GM18951 (cell line): ENCODE measurements at regions not wholly inside any gene's neighbourhood (a gene's known extent, or its start where the extent isn't known, plus 50 kb on each side); places are given as distances from the start of the nearest gene placed in this dataset.

Experiments used
- POLR2A ChIP-seq: IDR thresholded peaks from 4 replicates; pipeline ENCODE4 v1.6.1; 2011; ENCODE audit warnings: mild to moderate bottlenecking; ENCODE audit not compliant: insufficient read length, insufficient read depth; ENCODE audit errors: extremely low read depth
- in situ Hi-C: fragments of 300-500 bp; cut with MboI; formaldehyde crosslinking; loops from one replicate; pipeline ENCODE4 v1.12.0; 2022; ENCODE audit warnings: low sequenced_read_pairs, mixed read lengths, inconsistent platforms; ENCODE audit not compliant: unreplicated experiment

- in situ Hi-C loops: no loop called here
- TF ChIP-seq POLR2A: no peak
These were observed 398.9 kb downstream of the ADRA2A start for GRCh38 chr10:111475720-111476119.

- in situ Hi-C loops: no loop called here
- no peak for TF ChIP-seq POLR2A
These were observed 401.8 kb downstream of the ADRA2A start for GRCh38 chr10:111478651-111479050.

- no peak for TF ChIP-seq POLR2A
- in situ Hi-C loops: no loop called here
These were observed 403.1 kb downstream of the ADRA2A start for GRCh38 chr10:111479966-111480365.

DNA sequence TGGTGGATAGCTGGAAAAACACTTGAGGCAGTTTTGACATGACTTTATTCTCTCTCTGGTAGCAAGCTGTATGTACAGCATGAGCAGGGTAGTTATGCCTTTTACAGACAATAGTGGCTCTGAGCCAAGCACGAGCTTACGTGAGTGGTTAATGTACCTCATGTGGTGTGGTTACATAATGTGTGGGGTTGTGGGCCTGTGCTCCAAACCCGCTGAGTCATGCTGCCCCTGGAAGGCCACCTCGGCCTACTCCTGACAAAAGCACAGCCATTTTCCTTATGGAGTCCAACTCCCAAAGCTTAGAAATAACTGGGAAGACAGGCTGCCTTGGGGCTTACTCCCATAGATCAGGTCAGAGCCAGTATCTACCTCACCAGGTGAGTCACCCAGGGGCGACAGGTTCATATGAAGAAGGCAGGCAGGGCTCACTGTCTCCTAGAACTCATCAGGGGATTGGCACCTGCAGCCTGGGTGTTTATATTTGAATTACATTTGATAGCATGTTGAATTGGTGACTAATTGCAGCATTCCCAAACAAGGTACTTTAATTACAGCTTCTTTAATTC lies 404.5 kb downstream of the ADRA2A start:
- in situ Hi-C loops: no loop called here
- no peak for TF ChIP-seq POLR2A

DNA sequence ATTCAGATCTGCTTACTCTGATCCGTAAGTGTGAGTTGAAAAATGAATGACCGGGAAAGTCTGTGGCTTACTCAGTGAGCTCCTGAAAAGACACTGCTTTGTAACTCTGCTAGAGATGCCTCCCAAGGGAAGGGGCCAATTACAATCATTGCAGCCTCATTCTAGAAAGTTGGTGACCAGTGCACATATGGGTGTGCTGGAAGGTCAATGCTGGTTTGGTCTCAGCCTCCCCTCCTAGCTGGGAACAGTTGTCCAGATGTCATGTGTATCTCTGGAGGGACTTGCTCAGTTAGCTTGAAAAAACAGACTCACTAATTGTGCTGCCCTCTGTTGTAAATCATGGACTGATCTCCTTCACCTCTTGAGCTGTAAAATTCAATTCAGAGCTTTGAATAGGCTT lies 405.0 kb downstream of the ADRA2A start:
- in situ Hi-C loops: no loop called here
- no peak for TF ChIP-seq POLR2A

DNA sequence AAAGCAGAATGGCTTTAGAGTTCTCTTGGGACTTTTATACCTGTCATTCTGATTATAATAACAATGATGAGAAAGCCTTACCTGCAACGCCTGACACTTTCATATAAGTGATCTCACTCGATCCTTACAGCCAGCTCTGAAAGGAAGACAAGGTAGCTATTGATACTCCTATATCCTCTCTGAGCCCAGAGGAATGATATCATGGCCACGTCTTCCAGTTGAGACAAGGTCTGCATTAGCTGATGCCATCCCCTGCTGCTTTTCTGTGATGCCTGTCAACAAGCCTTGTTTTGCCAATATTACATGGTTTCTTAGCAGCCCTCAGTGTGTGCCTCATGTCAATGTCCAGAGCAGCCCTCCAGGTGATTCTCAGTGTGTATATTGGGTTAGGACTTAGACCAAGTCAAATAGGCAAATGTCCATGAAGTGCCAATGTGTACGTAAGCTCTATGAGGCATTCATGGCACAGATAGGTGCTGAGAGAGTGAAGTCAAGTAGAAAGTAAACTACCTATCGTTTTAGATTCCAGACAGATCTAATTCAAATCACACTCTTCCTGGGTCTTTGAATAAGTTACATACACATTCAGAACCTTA lies 405.9 kb downstream of the ADRA2A start:
- TF ChIP-seq POLR2A: no peak
- in situ Hi-C loops: no loop called here

DNA sequence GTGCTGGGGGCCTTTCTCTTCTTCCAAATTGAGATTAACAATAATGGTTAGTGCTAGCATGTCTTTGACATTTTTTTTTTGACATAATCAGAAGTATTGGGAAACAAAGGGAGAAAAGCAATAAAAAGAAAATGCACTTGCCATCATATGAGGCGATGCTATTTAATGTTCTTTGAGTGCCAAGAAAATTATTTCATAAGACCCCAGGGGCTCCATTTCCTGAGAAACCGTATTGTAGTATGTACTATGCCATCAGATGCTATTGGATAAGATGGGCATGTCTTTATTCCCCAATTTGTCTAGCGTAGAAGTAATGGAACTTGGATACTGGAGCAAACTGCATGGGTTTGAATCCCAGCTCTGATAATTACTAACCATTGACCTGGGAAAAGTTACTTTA lies 408.9 kb downstream of the ADRA2A start:
- TF ChIP-seq POLR2A: no peak
- in situ Hi-C loops: no loop called here

DNA sequence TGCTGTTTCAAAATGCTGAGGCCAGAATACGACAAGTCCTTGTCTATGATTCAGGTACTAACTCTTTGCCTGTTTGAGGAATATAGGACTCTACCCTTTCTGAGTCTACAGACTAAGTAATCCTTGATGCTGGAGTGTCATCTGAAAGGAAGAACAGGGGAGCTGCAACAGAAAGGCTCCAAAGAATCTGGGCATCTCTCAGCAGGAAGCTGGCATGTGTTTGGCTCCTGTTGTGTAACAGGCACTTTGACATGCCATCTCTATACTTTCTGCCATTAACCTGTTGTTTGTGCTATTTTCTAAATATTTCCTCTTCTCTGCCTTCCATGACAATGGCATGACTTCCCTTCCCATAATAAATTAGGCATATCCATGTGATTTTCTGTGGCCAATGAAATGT lies 409.5 kb downstream of the ADRA2A start:
- no peak for TF ChIP-seq POLR2A
- in situ Hi-C loops: no loop called here

GRCh38 chr10:111488668-111489067 lies 411.8 kb downstream of the ADRA2A start:
- in situ Hi-C loops: no loop called here
- TF ChIP-seq POLR2A: no peak

DNA sequence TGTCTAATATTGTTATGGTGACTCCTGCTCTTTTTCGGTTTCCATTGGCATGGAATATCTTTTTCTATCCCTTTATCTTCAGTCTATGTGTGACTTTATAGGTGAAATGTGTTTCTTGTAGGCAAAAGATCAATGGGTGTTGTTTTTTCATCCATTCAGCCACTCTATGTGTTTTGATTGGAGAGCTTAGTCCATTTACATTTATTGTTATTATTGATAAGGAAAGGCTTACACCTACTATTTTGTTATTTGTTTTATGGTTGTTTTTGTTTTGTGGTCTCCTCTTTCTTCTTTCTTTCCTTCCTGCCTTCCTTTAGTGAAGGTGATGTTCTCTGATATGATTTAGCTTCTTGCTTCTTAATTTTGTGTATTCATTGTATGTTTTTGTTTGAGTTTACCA lies 414.3 kb downstream of the ADRA2A start:
- TF ChIP-seq POLR2A: no peak
- in situ Hi-C loops: no loop called here

DNA sequence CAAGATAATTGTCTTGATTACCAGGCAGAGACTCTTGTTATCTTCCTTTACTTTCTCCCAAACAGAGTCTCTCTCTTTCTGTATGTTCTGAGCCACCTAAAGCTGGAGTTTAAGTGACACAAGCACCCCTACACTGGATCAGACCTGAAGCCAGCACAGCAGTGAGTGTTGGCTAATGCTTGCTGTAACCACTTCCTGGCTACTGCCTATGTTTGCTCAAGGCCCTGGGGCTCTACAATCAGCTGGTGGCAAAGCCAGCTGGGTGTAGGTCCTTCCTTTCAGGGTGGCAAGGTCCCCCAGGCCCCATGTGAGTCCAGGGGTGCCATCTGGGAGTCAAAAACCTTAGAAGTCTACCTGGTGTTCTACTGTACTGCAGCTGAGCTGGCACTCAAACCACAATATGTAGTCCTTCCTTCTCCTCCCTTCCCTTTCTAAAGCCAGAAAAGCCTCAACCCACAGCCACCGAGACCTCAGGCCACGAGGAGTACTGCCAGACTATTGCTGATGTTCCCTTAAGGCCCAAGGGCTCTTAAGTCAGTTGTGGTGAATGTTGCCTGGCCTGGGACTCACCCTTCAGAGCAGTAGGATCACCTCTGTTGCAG lies 416.3 kb downstream of the ADRA2A start:
- in situ Hi-C loops: no loop called here
- no peak for TF ChIP-seq POLR2A

GRCh38 chr10:111498560-111498959 lies 421.7 kb downstream of the ADRA2A start:
- in situ Hi-C loops: no loop called here
- no peak for TF ChIP-seq POLR2A

- no peak for TF ChIP-seq POLR2A
- in situ Hi-C loops: no loop called here
These were observed 427.5 kb downstream of the ADRA2A start for GRCh38 chr10:111504376-111504775.

GRCh38 chr10:111506266-111507034 lies 429.6 kb downstream of the ADRA2A start:
- in situ Hi-C loops: no loop called here
- TF ChIP-seq POLR2A: no peak

- in situ Hi-C loops: no loop called here
These were observed 434.9 kb downstream of the ADRA2A start for GRCh38 chr10:111511751-111512150.

More at GRCh38 chr10:111511751-111512150, 434.9 kb downstream of the ADRA2A start:
- no peak for TF ChIP-seq POLR2A
